ENCODE measurements at regions not wholly inside any gene's neighbourhood (a gene's known extent, or its start where the extent isn't known, plus 50 kb on each side); places are given as distances from the start of the nearest gene placed in this dataset.

GRCh38 chr4:116058129-116058528, 944.7 kb upstream of the NDST4 start:
- no peak for DNase-seq (ENCODE audit: low spot score)
- H3K36me3 Mint-ChIP-seq (ENCODE audit: low read depth): peaks cover 12% of the 10 kb centered on the region; the same call in 1 of the 3 replicates
- no peak overlapping the region for H3K4me2 ChIP-seq
- no peak for ATAC-seq
- H3K9me3 Mint-ChIP-seq: peaks cover 14% of the 10 kb centered on the region
- H3K27me3 ChIP-seq (ENCODE audit: insufficient read depth): no peaks in the 10 kb centered on the region
- no peaks in the 10 kb centered on the region for H3K79me2 ChIP-seq (replicated peaks; ENCODE audit: insufficient read depth)
- H2AFZ ChIP-seq: no peak overlapping the region
- no peaks in the 10 kb centered on the region for H4K20me1 ChIP-seq (replicated peaks; ENCODE audit: insufficient read depth)
- H3K27ac Mint-ChIP-seq: no peak overlapping the region
- H3K36me3 ChIP-seq (ENCODE audit: insufficient read depth): no peaks in the 10 kb centered on the region
- H3K4me1 ChIP-seq (ENCODE audit: insufficient read depth): no peaks in the 10 kb centered on the region
- no peaks in the 10 kb centered on the region for H3K9me2 ChIP-seq (ENCODE audit: insufficient read depth)
- peaks cover 4% of the 10 kb centered on the region for H3K27me3 Mint-ChIP-seq (ENCODE audit: insufficient read depth, low read depth, poor library complexity)
- H3K27ac ChIP-seq (ENCODE audit: low read depth): no peak overlapping the region
- no peaks in the 10 kb centered on the region for H3F3A ChIP-seq (replicated peaks; ENCODE audit: low read depth)
- no peak overlapping the region for H3K4me3 ChIP-seq
- no peak overlapping the region for H3K4me3 Mint-ChIP-seq
- TF ChIP-seq EZH2phosphoT487 (IDR thresholded peaks at IDR 0.05; ENCODE audit: unreplicated experiment) (no peak), CREB1 (CRISPR knock-in tag; IDR thresholded peaks at IDR 0.05; ENCODE audit: low read depth) (no peak), ZNF114 (CRISPR knock-in tag; IDR thresholded peaks at IDR 0.05) (no peak), STAT1 (IDR thresholded peaks at IDR 0.05; ENCODE audit: unreplicated experiment) (no peak), REST (IDR thresholded peaks at IDR 0.05; ENCODE audit: unreplicated experiment) (no peak), ZNF462 (CRISPR knock-in tag; IDR thresholded peaks at IDR 0.05) (no peak), ZNF331 (CRISPR knock-in tag; IDR thresholded peaks at IDR 0.05; ENCODE audit: low read depth) (no peak), ETS1 (IDR thresholded peaks at IDR 0.05) (no peak), JUNB (IDR thresholded peaks at IDR 0.05; ENCODE audit: unreplicated experiment) (no peak), EZH2 (IDR thresholded peaks at IDR 0.05; ENCODE audit: low read depth, unreplicated experiment) (no peak), POLR2AphosphoS5 (IDR thresholded peaks at IDR 0.05; ENCODE audit: low read depth) (no peak), NANOG (IDR thresholded peaks at IDR 0.05; ENCODE audit: borderline replicate concordance) (no peak), CTCF (conservative IDR thresholded peaks at IDR 0.05; ENCODE audit: low read depth in 2 of 2) (no peak)
- no peaks in the 10 kb centered on the region for H3K4me1 Mint-ChIP-seq

Data from GM23338 (cell line).